ENCODE measurements at regions not wholly inside any gene's neighbourhood (a gene's known extent, or its start where the extent isn't known, plus 50 kb on each side); places are given as distances from the start of the nearest gene placed in this dataset.

DNA sequence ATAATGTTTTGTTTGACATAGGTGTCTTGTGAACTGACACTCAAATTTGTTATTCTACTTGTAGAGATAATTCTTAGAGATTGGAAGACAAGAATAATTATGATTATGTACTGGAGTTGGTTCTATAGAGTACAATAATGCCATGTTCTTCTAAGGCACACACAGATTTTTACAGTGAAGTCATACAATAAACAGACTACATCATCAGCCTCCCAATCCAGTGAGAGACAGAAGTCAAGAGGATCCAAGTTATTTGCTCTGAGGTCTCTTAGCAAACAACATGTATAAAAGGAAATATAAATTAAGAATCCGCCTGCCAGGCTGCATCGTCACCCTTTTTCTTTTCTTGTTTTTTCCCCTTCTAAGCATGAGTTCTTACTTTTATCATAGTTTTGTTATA is 613.5 kb upstream of the SETBP1 start:
- TF ChIP-seq, protein P1, sequence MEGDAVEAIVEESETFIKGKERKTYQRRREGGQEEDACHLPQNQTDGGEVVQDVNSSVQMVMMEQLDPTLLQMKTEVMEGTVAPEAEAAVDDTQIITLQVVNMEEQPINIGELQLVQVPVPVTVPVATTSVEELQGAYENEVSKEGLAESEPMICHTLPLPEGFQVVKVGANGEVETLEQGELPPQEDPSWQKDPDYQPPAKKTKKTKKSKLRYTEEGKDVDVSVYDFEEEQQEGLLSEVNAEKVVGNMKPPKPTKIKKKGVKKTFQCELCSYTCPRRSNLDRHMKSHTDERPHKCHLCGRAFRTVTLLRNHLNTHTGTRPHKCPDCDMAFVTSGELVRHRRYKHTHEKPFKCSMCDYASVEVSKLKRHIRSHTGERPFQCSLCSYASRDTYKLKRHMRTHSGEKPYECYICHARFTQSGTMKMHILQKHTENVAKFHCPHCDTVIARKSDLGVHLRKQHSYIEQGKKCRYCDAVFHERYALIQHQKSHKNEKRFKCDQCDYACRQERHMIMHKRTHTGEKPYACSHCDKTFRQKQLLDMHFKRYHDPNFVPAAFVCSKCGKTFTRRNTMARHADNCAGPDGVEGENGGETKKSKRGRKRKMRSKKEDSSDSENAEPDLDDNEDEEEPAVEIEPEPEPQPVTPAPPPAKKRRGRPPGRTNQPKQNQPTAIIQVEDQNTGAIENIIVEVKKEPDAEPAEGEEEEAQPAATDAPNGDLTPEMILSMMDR (IDR thresholded peaks at IDR 0.05) = no peak
- TF ChIP-seq ZFX (IDR thresholded peaks at IDR 0.05; ENCODE audit: borderline replicate concordance) = no peak
